IMR-90 (cell line): ENCODE measurements at regions not wholly inside any gene's neighbourhood (a gene's known extent, or its start where the extent isn't known, plus 50 kb on each side); places are given as distances from the start of the nearest gene placed in this dataset.

Experiments used
- ATAC-seq: fragments of 200-7000 bp; cut with Tn5 transposase; 2 replicates; pipeline ENCODE4 v1.9.1; 2020; ENCODE audit warnings: low read depth, mild to moderate bottlenecking, moderate library complexity
- BruUV-seq: library from RNA; stranded (reverse); fragments of 400-500 nt; replicated peaks from 2 replicates; lab custom pipeline; 2021; lab: Mats Ljungman, UMichigan
- CTCF ChIA-PET: fragments of 300-600 bp; formaldehyde crosslinking; extraction: SDS; loops from one replicate; lab custom pipeline; 2021; ENCODE audit warnings: antibody characterized with exemption; lab: Yijun Ruan, JAX
- POLR2A ChIA-PET: fragments of 300-600 bp; sonication (Branson Sonifier 250); formaldehyde crosslinking; loops from one replicate; lab custom pipeline; 2022; ENCODE audit warnings: antibody characterized with exemption; ENCODE audit not compliant: unreplicated experiment; lab: Charles Lee
- DNase-seq: peaks from one replicate; pipeline ENCODE4 v3.0.0; 2013
- H2AFZ ChIP-seq: replicated peaks from 2 replicates; pipeline ENCODE3; 2013; ENCODE audit warnings: low read length, mild to moderate bottlenecking; ENCODE audit not compliant: poor library complexity
- H2AK5ac ChIP-seq: 2 replicates; pipeline ENCODE4 v1.6.1; 2013; ENCODE audit warnings: low read depth, low read length, inconsistent platforms
- H2AK9ac ChIP-seq: replicated peaks from 2 replicates; pipeline ENCODE3; 2013; ENCODE audit warnings: mild to moderate bottlenecking, low read depth, low read length, moderate library complexity; ENCODE audit not compliant: poor library complexity
- H2BK120ac ChIP-seq: 2 replicates; pipeline ENCODE4 v1.6.1; 2013; ENCODE audit warnings: low read depth, low read length, inconsistent platforms
- H2BK15ac ChIP-seq: 3 replicates; pipeline ENCODE4 v1.6.1; 2013; ENCODE audit warnings: low read depth, low read length, inconsistent platforms
- H2BK20ac ChIP-seq: 2 replicates; pipeline ENCODE4 v1.6.1; 2013; ENCODE audit warnings: low read depth, mild to moderate bottlenecking, inconsistent platforms, low read length, moderate library complexity
- H2BK5ac ChIP-seq: 2 replicates; pipeline ENCODE4 v1.6.1; 2013; ENCODE audit warnings: mild to moderate bottlenecking, low read depth, low read length, inconsistent platforms; ENCODE audit not compliant: poor library complexity, severe bottlenecking
- H3K14ac ChIP-seq: replicated peaks from 2 replicates; pipeline ENCODE4 v1.6.1; 2013; ENCODE audit warnings: low read depth, low read length, inconsistent platforms
- H3K18ac ChIP-seq: 2 replicates; pipeline ENCODE4 v1.6.1; 2013; ENCODE audit warnings: low read depth, low read length, control low read depth
- H3K23ac ChIP-seq: 2 replicates; pipeline ENCODE4 v1.6.1; 2013; ENCODE audit warnings: low read depth, low read length, inconsistent platforms
- H3K27ac ChIP-seq: 2 replicates; pipeline ENCODE4 v1.5.1; 2013; ENCODE audit warnings: mild to moderate bottlenecking, control low read depth, low read length; ENCODE audit not compliant: insufficient read depth
- H3K27me3 ChIP-seq: 2 replicates; pipeline ENCODE4 v1.6.1; 2013; ENCODE audit warnings: low read length; ENCODE audit not compliant: control insufficient read depth, insufficient read depth
- H3K36me3 ChIP-seq: 2 replicates; pipeline ENCODE4 v1.6.1; 2013; ENCODE audit warnings: low read length, mixed read lengths; ENCODE audit not compliant: control insufficient read depth, insufficient read depth
- H3K4ac ChIP-seq: 2 replicates; pipeline ENCODE4 v1.6.1; 2013; ENCODE audit warnings: low read depth, low read length, inconsistent platforms
- H3K4me1 ChIP-seq: 2 replicates; pipeline ENCODE4 v1.6.1; 2013; ENCODE audit warnings: low read length, mixed read lengths; ENCODE audit not compliant: control insufficient read depth, insufficient read depth
- H3K4me2 ChIP-seq: 2 replicates; pipeline ENCODE4 v1.6.1; 2013; ENCODE audit warnings: low read depth, mild to moderate bottlenecking, control low read depth, low read length, moderate library complexity
- H3K4me3 ChIP-seq: 2 replicates; pipeline ENCODE4 v1.5.1; 2013; ENCODE audit warnings: low read depth, mild to moderate bottlenecking, control low read depth, low read length, moderate library complexity; ENCODE audit not compliant: insufficient read depth
- H3K56ac ChIP-seq: 2 replicates; pipeline ENCODE4 v1.6.1; 2013; ENCODE audit warnings: low read length, inconsistent platforms; ENCODE audit not compliant: insufficient read depth; ENCODE audit errors: extremely low read depth
- H3K79me1 ChIP-seq, 2 experiments: 2 replicates each; pipeline ENCODE4 v1.6.1; 2013; ENCODE audit warnings: low read length in 2 of 2, inconsistent platforms in 1 of 2, low read depth in 1 of 2
- H3K9ac ChIP-seq: 2 replicates; pipeline ENCODE4 v1.6.1; 2013; ENCODE audit warnings: low read depth, low read length, control low read depth
- H3K9me1 ChIP-seq: 2 replicates; pipeline ENCODE4 v1.6.1; 2013; ENCODE audit warnings: low read length, inconsistent platforms; ENCODE audit not compliant: insufficient read depth
- H3K9me3 ChIP-seq: 2 replicates; pipeline ENCODE4 v1.6.1; 2013; ENCODE audit warnings: low read length; ENCODE audit not compliant: control insufficient read depth, insufficient read depth
- H4K20me1 ChIP-seq: 2 replicates; pipeline ENCODE4 v1.6.1; 2013; ENCODE audit warnings: low read length, inconsistent platforms; ENCODE audit not compliant: insufficient read depth
- H4K5ac ChIP-seq: 2 replicates; pipeline ENCODE4 v1.6.1; 2013; ENCODE audit warnings: mild to moderate bottlenecking, low read depth, low read length, control low read depth
- H4K8ac ChIP-seq, 2 experiments: 2 replicates each; pipeline ENCODE4 v1.6.1; 2013; ENCODE audit warnings: low read depth in 2 of 2, low read length in 2 of 2, control low read depth in 1 of 2, inconsistent platforms in 1 of 2
- H4K91ac ChIP-seq: 2 replicates; pipeline ENCODE4 v1.6.1; 2013; ENCODE audit warnings: low read depth, low read length, inconsistent platforms; ENCODE audit not compliant: insufficient read depth
- BHLHE40 ChIP-seq: fragments of 150-350 bp; IDR thresholded peaks from 2 replicates; pipeline ENCODE4 v1.6.1; 2016; ENCODE audit warnings: mild to moderate bottlenecking, low read depth, low read length
- CEBPB ChIP-seq: IDR thresholded peaks from 2 replicates; pipeline ENCODE4 v1.6.1; 2012; ENCODE audit warnings: low read depth, low read length, improper control_type of control experiment
- CHD1 ChIP-seq: IDR thresholded peaks from 2 replicates; pipeline ENCODE4 v1.6.1; 2012; ENCODE audit warnings: low read depth, low read length, improper control_type of control experiment
- CTCF ChIP-seq: conservative IDR thresholded peaks from 2 replicates; pipeline ENCODE4 v1.5.1; 2012; ENCODE audit warnings: mild to moderate bottlenecking, low read depth, low read length, improper control_type of control experiment
- ELK1 ChIP-seq: fragments of 150-350 bp; IDR thresholded peaks from 2 replicates; pipeline ENCODE4 v1.6.1; 2016; ENCODE audit warnings: low read depth, mild to moderate bottlenecking, low read length, moderate library complexity, borderline replicate concordance
- FOS ChIP-seq: fragments of 150-350 bp; IDR thresholded peaks from 2 replicates; pipeline ENCODE4 v1.6.1; 2016; ENCODE audit warnings: low read depth, low read length
- MAFK ChIP-seq: IDR thresholded peaks from 2 replicates; pipeline ENCODE4 v1.6.1; 2012; ENCODE audit warnings: low read depth, low read length, improper control_type of control experiment
- MAZ ChIP-seq: IDR thresholded peaks from 2 replicates; pipeline ENCODE4 v1.6.1; 2012; ENCODE audit warnings: low read depth, mild to moderate bottlenecking, low read length, improper control_type of control experiment, moderate library complexity, borderline replicate concordance
- MXI1 ChIP-seq: IDR thresholded peaks from 2 replicates; pipeline ENCODE4 v1.6.1; 2012; ENCODE audit warnings: low read depth, mild to moderate bottlenecking, low read length, moderate library complexity, borderline replicate concordance
- NFE2L2 ChIP-seq: fragments of 150-350 bp; IDR thresholded peaks from 2 replicates; pipeline ENCODE4 v1.6.1; 2016; ENCODE audit warnings: low read depth, mild to moderate bottlenecking, low read length
- POLR2A ChIP-seq: IDR thresholded peaks from 2 replicates; pipeline ENCODE4 v1.6.1; 2012; ENCODE audit warnings: mild to moderate bottlenecking, low read depth, low read length
- RAD21 ChIP-seq: IDR thresholded peaks from 2 replicates; pipeline ENCODE4 v1.6.1; 2012; ENCODE audit warnings: low read length, improper control_type of control experiment
- RCOR1 ChIP-seq: IDR thresholded peaks from 2 replicates; pipeline ENCODE4 v1.6.1; 2012; ENCODE audit warnings: mild to moderate bottlenecking, low read length, improper control_type of control experiment; ENCODE audit not compliant: insufficient replicate concordance
- RFX5 ChIP-seq: IDR thresholded peaks from 2 replicates; pipeline ENCODE4 v1.8.0; 2012; ENCODE audit warnings: low read depth, mild to moderate bottlenecking, low read length, moderate library complexity
- SMC3 ChIP-seq: fragments of 150-350 bp; IDR thresholded peaks from 2 replicates; pipeline ENCODE4 v1.6.1; 2016; ENCODE audit warnings: low read depth, mild to moderate bottlenecking, antibody characterized with exemption, low read length, moderate library complexity
- USF2 ChIP-seq: fragments of 150-350 bp; IDR thresholded peaks from 2 replicates; pipeline ENCODE4 v1.6.1; 2017; ENCODE audit warnings: mild to moderate bottlenecking, antibody characterized with exemption, low read length, low read depth
- WGBS, 2 experiments: methylation state at CpG; one replicate each; pipeline versions ENCODE4 v1.1.5 to v1.1.7; 2013; ENCODE audit warnings: missing lambda C conversion rate in 2 of 2; ENCODE audit not compliant: insufficient read length in 1 of 2; ENCODE audit errors: extremely low coverage in 2 of 2; 5-methylcytosine and 5-hydroxymethylcytosine counted together
- dilution Hi-C: fragments of 300-500 bp; cut with HindIII; formaldehyde crosslinking; loops from one replicate; pipeline ENCODE4 v1.14.3; 2018; ENCODE audit warnings: low sequenced_read_pairs; ENCODE audit not compliant: unreplicated experiment
- in situ Hi-C: fragments of 300-500 bp; cut with MboI; formaldehyde crosslinking; loops from 3 replicates; pipeline ENCODE4 v1.14.3; 2019; ENCODE audit warnings: low sequenced_read_pairs, inconsistent platforms, mixed read lengths
- intact Hi-C: fragments of 100-400 bp; cut with micrococcal nuclease; formaldehyde crosslinking; loops from 2 replicates; pipeline ENCODE4 v1.10.0; 2022

GRCh38 chr9:118651511-118651910, 717.7 kb downstream of the BRINP1 start:
- no TSS peak for BruUV-seq
- TF ChIP-seq NFE2L2 (no peak), SMC3 (no peak), ELK1 (no peak), RFX5 (no peak), POLR2A (no peak), CHD1 (no peak), MAFK (no peak), MXI1 (no peak), CEBPB (no peak), USF2 (no peak), BHLHE40 (no peak), CTCF (no peak), MAZ (no peak), FOS (no peak), RCOR1 (no peak), RAD21 (no peak)
- ATAC-seq = no peak

More at GRCh38 chr9:118651511-118651910, 717.7 kb downstream of the BRINP1 start:
- Histone ChIP-seq H3K4ac (no peak overlapping the region), H3K18ac (no peak overlapping the region), H2BK15ac (no peak overlapping the region), H4K5ac (no peak overlapping the region), H3K23ac (no peak overlapping the region), H2BK20ac (no peak overlapping the region), H2AK9ac (no peak overlapping the region), H4K91ac (no peak overlapping the region), H2BK5ac (no peak overlapping the region), H2AFZ (no peak overlapping the region), H3K4me1 (no peaks in the 10 kb centered on the region), H3K36me3 (no peaks in the 10 kb centered on the region), H3K79me1 (no peaks in the 10 kb centered on the region), H3K9me1 (no peaks in the 10 kb centered on the region), H3K9me3 (peaks cover 7% of the 10 kb centered on the region), H4K8ac (no peak overlapping the region), H3K56ac (no peak overlapping the region), H3K14ac (no peak overlapping the region), H2BK120ac (no peak overlapping the region), H3K4me2 (no peak overlapping the region), H3K27ac (no peak overlapping the region), H2AK5ac (no peak overlapping the region), H4K20me1 (no peaks in the 10 kb centered on the region), H3K9ac (no peak overlapping the region), H3K27me3 (no peaks in the 10 kb centered on the region), H3K4me3 (no peak overlapping the region)
- in situ Hi-C loops = no loop called here
- POLR2A ChIA-PET = no interaction called here
- no peak for DNase-seq
- intact Hi-C loops = no loop called here
- no CpG with 5 or more reads among the region's 2 CpGs for WGBS, 2 experiments
- CTCF ChIA-PET = no interaction called here
- dilution Hi-C loops = no loop called here
